ENCODE measurements at regions not wholly inside any gene's neighbourhood (a gene's known extent, or its start where the extent isn't known, plus 50 kb on each side); places are given as distances from the start of the nearest gene placed in this dataset.
"Not testable (repeated sequence)": the region's sequence is repeated elsewhere in the genome, so short reads cannot be mapped to it uniquely, and the experiment has no call there.

DNA sequence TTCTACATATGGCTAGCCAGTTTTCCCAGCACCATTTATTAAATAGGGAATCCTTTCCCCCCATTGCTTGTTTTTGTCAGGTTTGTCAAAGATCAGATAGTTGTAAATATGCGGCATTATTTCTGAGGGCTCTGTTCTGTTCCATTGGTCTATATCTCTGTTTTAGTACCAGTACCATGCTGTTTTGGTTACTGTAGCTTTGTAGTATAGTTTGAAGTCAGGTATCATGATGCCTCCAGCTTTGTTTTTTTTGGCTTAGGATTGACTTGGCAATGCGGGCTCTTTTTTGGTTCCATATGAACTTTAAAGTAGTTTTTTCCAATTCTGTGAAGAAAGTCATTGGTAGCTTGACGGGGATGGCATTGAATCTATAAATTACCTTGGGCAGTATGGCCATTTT, 60.0 kb upstream of the GPC3 start:
- not testable (repeated sequence) for DNase-seq

DNA sequence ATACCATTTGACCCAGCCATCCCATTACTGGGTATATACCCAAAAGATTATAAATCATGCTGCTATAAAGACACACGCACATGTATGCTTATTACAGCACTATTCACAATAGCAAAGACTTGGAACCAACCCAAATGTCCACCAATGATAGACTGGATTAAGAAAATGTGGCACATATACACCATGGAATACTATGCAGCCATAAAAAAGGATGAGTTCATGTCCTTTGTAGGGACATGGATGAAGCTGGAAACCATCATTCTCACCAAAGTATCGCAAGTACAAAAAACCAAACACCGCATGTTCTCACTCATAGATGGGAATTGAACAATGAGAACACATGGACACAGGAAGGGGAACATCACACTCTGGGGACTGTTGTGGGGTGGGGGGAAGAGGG, 81.7 kb upstream of the GPC3 start:
- not testable (repeated sequence) for DNase-seq

DNA sequence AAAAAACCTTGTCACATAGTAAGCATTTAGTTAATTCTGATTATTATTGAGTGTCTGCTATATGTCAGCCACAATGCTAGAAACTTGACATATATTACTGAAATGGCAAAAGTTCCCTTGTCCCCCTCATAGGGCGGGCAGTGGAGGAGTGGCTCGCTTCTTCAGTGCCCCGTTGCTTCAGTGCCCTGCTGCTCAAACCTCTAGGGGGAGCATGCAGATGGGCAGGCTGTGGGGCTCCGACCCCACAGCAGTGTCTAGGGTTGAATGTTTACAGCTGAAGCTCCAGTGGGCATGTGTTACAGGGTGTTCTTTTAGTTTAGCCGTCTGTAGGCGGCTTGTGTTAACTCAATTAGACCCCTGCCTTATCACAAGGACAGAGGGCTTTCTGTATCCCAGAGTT, 86.5 kb upstream of the GPC3 start:
- not testable (repeated sequence) for DNase-seq

DNA sequence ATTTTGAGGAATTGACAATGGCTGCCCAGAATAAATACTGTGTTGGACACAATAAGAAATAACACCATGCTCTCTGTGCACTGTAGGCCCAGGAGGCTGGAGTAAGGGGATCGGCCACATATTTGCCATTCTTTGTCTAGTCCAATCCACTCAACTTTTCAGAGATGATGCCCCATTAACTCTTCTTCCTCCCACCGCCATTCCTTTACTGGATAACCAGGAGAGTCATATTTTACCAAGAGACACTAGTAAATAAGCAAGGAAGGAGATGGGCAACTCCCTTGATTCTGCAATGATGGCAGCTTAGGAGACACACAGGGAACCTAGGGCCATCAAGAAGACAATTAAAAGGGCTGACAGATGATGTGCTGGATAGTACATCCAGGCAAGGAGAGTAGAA, 87.9 kb upstream of the GPC3 start:
- no peak for DNase-seq

DNA sequence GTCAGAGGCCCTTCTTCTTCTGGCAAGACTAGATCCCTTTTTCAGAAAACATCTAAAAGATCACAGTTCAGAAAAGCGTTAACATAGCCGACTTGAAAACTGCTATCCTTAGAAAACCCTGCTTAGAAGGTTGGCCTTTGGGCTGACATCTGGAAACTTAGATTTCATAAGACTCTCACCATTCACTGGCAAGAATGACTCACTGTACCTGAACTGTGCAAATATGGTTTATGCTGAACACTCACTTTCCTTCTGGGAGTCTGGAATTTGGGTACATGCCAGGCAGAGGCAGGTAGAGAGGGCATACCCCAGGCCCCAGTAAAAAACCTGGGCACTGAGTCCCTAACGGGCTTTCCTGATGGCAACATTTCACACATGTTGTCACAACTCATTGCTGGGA, 88.8 kb upstream of the GPC3 start:
- DNase-seq: no peak

DNA sequence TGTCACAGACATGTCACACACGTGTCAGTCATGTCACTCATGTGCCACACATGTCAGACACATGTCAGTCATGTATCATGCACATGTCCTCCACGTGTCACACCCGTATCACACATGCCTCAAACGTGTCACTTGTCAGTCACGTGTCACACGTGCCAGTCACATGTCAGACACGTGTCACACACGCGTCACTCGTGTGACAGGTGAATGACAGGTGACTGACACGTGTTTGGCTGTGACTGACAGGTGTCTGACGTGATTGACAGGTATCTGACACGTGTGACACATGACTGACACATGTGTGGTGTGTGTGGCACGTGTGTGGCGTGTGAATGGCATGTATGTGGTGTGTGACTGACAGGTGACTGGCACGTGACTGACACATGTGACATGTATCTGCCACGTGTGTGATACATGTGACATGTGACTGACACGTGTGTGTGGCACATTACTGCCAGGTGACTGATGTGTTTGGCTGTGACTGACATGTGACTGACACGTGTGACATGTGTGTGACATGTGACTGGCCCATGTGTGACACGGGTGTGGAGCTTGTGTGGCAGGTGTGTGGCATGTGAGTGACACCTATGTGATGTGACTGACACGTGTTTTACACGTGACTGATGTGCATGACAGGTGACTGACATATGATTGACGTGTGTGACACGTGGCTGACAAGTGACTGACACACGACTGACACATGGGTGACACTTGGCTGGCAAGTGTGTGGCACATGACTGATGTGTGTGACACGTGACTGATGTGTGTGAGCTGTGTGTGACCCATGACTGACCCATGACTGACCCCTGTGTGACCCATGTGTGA, 90.7 kb upstream of the GPC3 start:
- no peak for DNase-seq

DNA sequence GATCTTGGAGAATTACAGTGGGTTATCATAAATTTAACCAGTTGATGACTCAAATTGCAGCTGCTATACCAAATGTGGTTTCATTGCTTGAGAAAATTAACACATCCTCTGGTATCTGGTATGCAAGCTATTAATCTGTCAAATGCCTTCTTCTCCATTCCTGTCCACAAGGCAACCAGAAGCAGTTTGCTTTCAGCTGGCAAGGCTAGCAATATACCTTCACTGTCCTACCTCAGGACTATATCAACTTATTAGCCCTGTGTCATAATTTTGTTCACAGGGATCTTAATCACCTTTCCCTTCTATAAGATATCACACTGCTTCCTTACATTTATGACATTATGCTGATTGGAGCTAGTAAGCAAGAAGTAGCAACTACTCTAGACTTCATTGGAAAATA, 110.0 kb upstream of the GPC3 start:
- DNase-seq: no peak

DNA sequence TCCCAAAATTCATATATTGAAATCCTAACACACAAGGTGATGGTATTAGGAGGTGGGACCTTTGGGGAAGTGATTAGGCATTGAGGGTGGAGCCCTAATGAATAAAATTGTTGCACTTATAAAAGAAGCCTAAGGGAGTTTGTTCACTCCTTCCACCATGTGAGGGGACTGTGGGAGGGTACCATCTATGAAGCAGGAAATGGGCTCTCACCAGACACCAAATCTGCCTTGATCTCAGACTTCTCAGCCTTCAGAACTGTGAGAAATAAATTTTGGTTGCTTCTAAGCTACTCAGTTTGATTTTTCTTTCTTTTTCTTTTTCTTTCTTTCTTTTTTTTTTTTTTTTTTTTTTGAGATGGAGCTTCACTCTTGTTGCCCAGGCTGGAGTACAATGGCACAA, 116.2 kb upstream of the GPC3 start:
- no peak for DNase-seq

DNA sequence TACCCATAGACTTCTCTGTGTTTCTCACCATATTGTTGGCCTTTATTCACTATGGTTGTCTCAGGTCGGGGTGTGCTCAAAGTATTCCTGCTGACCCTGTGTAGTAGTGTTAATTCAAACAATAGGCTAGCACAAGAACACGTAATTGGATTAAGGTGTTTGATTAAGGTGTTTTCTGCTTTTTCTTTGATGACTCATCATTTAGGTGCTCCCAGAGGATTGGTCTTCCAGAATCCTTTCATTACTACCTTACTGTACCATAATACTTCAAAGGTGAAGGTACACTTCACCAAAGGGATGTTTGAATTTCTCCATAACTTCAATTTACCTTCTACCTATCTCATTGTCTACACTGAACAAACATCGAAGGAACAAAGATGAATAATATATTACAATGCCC, 121.7 kb upstream of the CCDC160 start:
- DNase-seq: no peak

DNA sequence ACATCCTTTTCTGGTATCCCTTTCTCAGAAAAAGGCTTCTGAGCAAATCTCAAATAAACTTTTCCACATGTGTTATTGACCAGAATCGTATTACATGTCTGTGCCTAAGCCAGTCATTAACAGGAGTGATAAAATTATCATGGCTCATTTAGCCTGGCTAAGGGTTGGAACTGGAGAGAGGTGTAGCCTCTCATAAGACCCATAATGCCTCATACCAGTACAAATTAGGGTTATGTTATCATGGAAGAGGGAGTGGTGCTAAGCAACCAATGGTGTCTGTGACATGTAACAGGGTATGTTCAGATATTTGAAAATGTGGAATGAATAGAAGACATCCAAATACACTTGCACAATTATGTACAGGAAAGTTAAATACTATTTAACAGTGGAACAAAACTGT, 99.6 kb upstream of the CCDC160 start:
- DNase-seq: no peak

DNA sequence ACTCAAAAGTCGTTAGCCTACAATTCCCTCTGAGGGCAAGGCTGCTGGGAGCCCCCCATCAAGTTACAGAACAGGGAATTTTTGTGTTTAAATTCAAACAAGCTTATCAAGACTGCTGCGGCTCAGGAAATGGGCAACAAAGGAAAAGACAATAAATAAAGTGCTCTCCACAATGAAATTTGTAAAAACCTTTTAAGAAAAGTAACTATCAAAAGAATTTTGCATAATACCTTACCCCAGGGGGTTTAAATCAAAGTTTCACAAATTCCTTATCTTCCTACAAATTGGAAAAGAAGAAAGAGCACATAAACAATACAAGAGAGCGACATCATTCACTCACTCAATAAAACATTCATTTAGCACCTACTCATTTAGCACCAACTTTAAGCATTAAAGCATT, 97.9 kb upstream of the CCDC160 start:
- no peak for DNase-seq

DNA sequence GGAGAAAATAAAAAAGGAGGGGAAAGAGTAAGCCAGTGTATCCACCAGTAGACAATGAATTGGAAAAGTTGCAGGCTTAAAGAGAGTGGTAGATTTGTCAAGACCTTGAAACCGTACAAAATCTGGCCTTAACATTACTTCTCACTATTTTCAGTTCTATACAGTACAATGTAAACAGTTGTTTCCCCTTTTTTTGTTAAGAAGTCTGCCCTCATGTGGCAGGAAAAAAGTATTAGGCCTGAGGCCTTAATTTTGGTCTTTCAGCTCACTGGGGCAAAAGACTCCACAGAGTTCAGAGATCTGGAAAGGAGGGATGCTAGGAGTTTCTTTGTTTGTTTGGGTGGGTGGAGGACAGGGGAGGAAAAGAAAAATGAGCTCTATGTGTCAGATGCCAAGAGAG, 92.8 kb upstream of the CCDC160 start:
- peak; percentile 35 for DNase-seq

DNA sequence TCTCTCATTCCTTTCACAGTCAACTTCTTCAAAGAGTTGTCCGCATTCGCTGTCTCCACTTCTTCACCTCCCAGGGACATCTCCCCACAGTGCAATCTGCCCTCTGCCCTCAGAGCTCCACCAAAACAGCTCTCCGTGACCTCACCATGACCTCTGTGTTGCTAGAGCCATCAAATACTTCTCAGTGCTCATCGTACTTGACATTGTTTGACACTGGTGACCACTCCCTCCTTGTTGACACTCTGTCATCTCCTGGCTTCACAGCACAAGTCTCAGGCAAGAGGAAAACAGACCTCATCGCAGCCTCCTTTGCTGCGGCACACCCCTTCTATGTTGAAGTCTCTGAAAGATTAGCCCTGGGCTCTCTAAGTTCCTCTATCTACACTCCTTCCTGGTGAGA, 90.5 kb upstream of the CCDC160 start:
- DNase-seq: no peak

DNA sequence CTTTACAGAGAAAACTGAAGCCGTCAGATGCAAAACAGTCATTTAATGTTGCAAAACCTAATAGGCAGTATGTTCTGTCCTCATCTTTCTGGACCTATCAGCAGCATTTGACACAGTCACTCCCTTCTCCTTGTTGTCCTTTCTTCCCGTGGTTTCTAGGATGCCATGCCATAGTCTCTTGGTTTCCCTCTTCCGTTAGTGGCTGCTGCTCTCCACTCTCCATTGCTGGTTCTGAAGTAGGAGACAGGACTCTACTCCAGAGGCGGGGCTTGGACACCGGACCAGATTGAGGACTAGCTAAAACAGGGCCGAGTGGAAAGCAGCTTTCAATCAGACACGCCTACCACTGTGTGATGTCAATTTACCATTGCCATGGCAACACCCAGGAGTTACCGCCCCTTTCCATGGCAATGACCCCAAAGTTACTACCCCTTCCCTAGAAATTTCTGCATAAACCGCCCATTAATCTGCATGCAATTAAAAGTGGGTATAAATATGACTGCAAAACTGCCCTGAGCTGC, 88.8 kb upstream of the CCDC160 start:
- no peak for DNase-seq

DNA sequence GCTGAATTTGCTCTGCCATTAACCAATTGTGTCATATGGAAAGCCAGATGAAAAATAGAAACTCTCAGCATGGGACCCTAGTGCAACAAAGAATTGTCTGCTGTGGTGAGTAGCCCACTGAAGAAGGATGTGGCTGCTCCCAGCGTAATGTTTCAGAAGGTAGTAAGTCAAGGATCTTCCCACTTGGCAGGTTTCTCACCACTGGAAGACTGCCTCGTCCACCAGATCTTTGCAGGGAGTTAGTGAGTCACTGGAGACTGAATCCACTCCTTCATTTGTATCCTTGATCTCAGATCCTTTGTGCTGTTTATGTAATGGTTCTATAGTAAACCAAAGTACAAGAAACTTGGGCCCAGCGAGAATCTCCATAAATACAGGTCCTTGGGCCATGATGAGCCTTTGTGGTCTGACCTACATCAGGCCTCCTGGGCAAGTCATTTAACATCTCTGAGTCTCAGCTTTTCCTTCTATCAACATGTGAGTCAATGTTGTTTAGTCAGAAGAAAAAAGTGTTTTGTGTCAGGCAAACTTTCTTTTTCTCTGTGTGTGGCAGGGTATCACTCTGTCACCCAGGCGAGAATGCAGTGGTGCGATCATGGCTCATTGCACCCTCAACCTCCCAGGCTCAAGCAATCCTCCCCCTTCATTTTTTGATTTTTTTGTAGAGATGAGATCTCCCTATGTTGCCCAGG, 78.0 kb upstream of the CCDC160 start:
- no peak for DNase-seq

DNA sequence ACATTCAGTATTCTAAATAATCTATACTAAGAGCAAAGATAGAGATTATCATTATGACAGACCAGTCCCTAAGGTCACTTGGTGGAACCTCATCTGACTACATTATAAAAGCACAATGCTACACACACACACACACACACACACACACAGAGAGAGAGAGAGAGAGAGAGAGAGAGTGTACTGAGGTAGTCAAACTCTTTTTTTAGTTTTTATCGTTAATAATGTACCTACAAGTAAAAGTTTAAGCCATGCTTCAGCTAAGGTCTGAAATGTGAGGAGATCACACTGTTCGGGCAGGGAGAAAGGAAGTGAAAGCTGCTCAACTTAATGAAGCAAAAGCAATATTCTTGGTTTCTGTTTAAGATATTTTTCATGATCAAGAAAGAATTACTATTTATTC, 75.8 kb upstream of the CCDC160 start:
- DNase-seq: no peak

DNA sequence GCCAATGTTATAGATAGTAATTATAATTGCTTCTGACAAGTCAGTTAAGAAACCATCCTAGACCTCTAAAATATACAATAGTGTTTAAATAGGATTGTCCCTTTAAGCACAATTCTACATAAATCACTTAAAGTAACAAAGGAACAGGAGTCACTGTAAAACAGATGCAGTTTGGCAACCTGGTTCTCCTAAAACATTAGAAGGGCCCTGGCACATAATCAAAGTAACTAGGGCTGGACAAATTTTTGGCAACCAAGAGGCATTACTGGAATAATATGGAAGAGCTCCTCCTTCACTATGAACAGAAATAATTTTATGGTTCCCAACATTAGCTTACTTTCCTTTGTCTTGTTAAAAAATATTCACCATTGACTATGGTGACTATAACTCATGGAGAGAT, 75.0 kb upstream of the CCDC160 start:
- DNase-seq: no peak

DNA sequence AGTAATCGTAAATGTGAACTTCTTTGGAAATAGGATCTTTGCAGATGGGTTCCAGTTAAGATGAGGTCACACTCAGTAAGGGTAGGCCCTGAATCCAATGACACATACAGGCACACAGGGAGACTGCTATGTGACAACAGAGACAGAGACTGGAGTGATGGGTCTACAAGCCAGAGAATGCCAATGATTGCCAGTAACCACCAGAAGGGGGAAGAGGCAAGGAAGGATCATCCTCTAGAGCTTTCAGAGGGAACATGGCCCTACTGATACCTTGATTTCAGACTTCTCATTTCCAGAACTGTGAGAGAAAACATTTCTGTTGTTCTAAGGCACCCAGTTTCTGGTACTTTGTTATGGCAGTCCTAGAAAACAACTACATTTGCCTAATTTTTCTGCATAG, 73.1 kb upstream of the CCDC160 start:
- no peak for DNase-seq

DNA sequence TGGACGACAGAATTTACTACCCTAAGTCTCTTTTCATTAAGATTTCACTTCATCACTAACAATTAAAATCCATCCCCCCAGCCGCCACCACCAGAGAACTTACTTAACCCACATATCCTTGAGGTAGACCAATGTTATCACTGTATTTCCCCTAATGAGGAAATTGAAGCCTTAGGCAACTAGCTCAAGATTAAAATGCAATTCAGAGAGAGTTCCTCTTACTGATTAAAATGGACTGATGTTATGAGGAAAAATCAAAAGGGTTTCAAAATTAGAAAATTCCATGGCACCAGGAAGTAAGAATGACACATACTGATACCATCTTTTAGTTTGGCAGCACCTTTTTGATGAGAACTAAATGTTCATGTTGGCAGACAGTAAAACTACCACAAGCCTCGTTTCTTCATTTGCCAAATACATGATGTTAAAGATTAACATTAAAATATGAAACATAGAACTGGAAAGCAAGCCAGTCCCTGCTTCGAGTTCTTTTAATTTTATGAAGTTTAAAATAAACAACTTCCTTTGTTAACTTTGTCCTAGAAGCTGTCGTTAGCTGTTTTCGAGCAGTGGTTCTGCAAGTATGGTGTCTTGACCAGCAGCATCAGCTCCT, 69.3 kb upstream of the CCDC160 start:
- no peak for DNase-seq

DNA sequence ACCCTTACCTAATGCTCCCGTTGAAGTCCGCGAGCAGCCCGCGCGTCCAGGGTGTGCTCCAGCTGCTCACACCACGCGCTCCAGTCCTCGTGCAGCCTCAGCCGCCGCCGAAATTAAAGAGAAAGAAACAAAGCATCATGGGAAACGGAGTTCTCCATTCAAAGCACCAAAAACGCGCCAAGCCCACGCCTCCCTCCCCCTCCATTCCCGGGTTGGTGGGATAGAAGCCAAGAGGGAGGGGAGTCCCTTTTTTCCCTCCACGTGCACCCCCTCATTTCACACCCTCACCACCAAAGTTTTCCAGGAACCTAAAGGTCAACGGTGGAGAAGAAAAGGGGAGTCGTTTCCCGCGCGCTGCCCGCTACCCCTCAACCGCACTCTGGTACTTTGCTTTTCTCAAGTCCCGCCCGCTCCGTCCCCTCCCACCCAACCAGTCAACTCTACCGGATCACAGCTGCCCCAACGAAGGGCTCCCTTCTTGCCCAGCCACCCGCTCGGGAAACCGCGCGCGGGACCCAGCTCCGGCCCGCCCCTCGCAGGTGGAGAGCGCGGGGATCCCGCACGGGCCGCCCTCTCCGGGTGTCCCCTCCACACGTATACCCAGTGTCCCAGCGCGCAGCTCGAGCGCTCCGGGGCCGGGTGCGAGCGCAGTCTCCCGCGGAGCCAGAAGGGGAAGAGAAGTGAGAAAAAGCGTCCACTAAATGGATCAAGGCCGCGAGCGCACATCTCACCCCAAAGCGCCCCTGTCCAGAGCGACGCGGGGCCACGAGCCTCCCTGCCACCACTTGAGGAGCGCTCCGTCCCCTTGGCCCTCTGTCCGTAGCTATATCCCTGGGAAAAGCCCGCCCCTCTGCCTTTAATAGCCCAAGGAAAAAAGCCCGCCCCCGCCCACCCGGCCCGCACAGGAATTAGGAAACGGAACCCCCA, 65.1 kb upstream of the CCDC160 start:
- no peak for DNase-seq

DNA sequence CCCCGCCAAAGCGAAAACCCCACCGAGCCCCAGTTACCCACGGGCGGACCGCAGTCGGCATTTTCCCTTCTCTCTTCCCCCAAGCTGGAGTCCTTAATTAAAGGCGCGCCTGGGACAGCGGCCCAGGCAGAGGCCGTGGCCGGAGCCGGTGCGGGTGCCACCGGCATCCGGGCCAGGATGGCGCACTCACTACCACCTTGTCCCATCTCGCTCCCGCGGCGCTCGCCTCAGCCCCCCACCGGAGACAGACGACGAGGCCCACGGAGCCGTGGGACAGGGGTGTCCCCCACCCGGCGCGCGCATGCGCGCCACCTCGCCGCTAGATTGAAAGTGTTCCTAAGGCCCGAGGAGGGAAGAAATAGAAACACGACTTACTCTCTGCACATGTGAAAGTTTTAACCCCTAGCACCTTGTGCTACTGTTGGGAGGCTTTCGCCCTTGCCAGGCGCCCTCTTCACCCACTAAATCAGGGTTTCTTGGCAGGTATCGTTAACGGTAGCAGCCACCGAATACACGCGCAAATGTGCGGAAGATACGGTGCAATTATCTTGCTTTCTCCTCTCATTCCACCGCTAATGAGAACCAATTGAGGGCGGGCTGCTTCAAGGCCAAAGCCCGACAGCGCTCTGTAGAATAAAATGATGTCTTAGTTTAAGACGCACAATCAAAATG, 64.3 kb upstream of the CCDC160 start:
- DNase-seq: no peak

DNA sequence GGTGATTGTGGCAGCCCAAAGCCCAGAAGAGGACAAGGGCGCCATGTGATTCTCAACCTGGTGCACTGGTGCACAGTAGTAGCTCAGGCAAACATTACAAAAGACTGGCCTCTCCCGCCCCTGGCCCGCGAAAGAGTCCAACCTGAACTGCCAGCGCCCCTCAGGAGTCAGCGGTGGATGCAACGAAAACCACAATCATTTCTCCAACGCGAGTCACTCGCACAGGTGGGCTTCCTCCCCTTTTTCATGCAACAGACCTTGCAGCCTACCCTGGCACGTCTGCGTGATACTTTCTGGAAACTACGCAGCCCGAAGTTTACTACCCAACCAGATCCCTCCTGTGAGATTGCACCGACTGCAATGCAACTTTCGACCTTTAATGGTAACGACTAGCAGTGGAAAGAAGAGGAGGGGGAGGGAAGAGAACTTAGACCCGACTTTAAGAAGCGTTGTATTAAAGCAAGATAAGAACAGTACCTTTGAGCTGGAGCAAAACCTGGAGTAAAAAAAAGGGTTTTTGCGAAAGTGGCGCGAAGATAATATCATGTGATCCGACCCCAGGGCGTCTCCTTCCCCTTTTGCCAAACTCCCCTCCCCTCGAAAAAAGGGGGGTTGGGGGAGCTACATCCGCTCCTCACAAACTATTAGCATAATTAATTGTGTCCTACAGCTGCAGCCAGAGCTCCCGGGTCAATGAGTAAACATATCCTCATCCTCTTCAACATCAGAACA, 63.3 kb upstream of the CCDC160 start:
- DNase-seq: no peak
